ENCODE measurements at regions not wholly inside any gene's neighbourhood (a gene's known extent, or its start where the extent isn't known, plus 50 kb on each side); places are given as distances from the start of the nearest gene placed in this dataset.

GRCh38 chr4:157741642-157742041 is 431.2 kb downstream of the GASK1B start:
- TF ChIP-seq TAF1 (IDR thresholded peaks at IDR 0.05; ENCODE audit: low read depth, low read length): no peak
- no peak for TF ChIP-seq POLR2A (IDR thresholded peaks at IDR 0.05; ENCODE audit: low read depth, low read length)
- no peak for TF ChIP-seq POLR2AphosphoS5 (IDR thresholded peaks at IDR 0.05; ENCODE audit: low read depth, low read length)
